GF-D8 (cell line): ENCODE measurements at regions not wholly inside any gene's neighbourhood (a gene's known extent, or its start where the extent isn't known, plus 50 kb on each side); places are given as distances from the start of the nearest gene placed in this dataset.
"Not testable (repeated sequence)": the region's sequence is repeated elsewhere in the genome, so short reads cannot be mapped to it uniquely, and the experiment has no call there.

ENCODE experiments used
- DNase-seq: peaks from one replicate; lab custom pipeline; 2025; lab: John Stamatoyannopoulos, UW

DNA sequence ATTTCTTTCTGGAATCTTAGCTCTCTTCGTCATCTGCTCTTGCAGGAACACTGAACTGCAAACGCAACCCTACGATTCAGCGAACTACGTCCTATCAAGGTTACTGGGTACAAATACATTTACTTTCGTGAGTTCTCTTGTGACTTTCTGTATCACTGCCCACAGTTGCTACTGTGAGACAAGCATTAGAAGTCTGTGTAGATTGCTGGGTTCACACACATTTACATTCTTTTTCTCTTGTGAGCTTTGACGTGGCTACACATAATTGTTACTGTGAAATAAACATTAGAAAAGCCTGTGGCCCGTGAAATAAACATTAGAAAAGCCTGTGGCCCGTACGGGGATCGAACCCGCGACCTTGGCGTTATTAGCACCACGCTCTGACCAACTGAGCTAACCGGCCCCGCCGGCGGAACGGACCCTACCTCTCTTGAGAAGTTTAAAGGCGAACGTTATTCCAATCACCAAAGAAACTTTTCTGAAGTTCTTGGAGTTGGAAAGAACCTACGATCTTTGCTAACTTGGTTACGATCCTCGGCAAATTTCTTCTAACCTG is 61.2 kb upstream of the ZNF322 start:
- not testable (repeated sequence) for DNase-seq

DNA sequence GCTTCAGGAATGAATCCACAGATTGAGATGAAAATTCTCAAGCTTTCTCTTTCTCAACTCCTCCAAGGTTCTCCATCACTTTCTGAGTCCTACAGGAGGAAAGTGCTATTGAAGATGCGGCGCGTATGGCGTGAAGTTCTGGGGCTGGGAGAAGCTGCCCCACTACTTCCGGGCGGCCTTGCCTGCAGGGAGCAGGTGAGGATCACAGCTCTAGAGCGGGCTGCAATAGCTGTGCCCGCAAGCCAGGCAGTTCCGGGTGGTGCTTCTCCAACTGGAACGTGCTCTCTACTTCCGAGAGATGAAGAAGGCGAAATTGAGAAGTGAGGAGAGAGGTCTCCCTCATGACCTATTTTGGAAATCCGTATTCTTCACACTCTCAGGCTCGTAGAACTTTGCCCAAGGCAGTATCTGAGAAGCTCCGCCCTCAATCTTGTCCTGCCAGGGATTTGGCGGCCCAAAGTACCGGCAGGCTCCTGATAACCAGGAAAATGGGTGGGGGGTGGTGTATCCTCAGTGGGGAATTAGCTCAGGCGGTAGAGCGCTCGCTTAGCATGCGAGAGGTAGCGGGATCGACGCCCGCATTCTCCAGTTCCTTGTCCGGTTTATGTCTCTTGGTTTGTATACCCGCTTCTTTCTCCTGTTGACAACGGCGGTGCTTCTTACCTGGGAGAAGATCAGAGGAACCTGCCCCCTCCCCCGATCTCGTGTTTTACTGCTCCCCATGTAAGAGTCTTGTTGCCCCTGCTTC is 70.6 kb upstream of the ZNF322 start:
- not testable (repeated sequence) for DNase-seq

DNA sequence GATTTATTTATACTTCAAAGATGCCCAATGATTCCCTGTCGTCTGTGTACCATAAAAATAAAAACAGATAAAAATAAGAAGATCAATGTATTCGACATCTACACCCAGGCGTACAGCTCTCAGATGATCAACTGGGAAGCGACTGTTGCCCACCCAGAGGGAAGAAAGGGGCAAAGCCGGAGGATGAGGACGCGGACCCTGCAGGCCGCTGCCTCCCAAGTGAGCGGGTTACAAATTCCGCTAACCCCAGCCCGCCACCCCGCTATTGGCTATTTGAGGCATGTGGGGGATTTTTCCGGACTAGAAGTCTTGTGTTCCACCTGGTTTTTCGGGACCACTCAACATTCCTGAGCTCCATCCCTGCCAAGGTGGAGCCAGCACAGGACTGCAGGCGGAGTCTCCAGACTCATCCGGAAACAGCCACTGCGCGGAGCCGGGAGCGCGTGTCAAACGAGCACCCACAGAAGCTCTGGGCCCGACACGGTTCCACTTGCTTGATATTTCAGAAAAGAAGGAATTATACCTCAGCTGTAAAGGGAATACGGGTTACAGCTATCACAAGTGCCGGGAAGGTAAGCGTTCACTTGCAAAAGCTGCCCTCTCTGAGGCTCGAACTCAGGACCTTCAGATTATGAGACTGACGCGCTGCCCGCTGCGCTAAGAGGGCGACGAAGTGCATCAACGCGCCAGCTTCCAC is 75.4 kb upstream of the ZNF322 start:
- DNase-seq, result not testable (repeated sequence)

DNA sequence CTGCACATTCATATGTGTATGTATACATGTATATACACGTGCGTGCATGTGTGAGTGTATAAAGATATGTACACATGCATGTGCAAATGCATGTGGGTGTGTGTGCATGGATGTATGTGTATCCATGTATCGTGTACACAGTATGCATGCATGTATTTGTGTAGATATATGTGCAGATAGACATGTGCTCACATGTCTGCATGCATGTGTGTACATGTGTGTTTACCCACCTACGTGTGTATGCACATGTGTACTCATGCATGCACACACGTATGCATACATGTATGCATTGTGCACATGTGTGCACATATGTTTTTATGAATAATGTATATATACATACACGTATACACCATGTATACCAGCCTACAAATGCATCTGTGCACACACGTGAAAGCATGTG is 80.3 kb upstream of the ZNF322 start:
- DNase-seq, result no peak

DNA sequence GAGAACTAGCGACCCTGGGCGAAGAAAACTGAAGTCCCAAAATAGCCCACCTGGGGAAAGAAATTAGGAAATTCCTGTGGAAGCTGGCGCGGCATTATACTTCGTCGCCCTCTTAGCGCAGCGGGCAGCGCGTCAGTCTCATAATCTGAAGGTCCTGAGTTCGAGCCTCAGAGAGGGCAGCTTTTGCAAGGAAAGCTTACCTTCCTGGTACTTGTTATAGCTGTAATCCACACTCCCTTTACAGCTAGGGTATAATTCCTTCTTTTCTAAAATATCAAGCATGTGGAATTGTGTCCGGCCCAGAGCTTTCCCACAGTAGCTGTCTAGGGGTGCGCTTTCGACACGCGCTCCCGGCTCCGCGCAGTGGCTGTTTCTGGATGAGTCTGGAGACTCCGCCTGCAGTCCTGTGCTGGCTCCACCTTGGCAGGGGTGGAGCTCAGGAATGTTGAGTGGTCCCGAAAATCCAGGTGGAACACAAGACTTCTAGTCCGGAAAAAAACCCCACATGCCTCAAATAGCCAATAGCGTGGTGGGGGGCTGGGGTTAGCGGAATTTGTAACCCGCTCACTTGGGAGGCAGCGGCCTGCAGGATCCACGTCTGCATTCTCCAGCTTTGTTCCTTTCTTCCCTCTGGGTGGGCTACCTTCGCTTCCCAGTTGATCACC is 83.7 kb upstream of the ZNF322 start:
- DNase-seq, result no peak

DNA sequence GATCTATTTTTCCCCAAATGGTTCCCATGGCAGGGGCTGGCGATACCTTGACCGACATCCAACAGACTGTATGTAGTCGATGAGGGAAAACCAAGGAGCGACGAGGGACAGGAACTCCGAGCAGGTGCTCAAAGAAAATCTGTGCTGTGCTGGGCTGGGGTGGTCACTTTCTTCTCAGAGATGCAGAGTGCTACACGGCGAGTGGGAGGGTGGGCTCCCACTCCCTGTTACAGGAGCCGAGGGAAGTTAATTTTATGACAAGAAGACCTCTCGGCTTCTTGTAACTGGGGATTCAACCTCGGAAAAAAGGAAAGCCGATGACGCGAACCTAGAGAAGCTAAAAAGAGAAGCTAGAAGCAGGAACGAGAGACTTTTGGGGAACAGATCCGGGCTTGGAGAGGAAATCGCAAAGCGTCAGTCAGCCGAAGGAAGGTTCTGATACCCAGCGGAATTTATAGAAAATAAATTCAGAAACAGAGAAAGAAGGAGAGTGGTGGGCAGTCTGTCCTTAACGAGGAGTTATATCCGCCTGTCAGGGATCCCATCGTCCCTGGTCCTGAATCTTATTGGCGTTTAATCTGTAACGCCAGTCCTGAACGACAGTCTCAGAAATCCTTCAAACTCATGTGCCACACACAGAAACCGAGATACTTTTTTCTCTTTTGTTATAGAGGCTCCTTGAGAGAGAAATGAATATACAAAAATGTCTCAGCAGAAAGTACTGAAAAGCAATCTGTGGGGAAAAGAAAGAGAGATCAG is 84.6 kb upstream of the ZNF322 start:
- DNase-seq, result no peak

DNA sequence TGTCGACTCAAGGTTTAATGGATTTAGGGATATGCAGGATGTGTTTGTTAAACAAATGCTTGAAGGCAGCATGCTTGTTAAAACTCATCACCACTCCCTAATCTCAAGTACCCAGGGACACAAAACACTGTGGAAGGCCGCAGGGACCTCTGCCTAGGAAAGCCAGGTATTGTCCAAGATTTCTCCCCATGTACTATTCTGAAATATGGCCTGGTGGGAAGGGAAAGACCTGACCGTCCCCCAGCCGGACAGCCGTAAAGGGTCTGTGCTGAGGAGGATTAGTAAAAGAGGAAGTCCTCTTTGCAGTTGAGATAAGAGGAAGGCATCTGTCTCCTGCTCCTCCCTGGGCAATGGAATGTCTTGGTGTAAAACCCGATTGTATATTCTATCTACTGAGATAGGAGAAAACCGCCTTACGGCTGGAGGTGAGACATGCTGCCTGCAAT is 85.3 kb upstream of the ZNF322 start:
- DNase-seq, result not testable (repeated sequence)

DNA sequence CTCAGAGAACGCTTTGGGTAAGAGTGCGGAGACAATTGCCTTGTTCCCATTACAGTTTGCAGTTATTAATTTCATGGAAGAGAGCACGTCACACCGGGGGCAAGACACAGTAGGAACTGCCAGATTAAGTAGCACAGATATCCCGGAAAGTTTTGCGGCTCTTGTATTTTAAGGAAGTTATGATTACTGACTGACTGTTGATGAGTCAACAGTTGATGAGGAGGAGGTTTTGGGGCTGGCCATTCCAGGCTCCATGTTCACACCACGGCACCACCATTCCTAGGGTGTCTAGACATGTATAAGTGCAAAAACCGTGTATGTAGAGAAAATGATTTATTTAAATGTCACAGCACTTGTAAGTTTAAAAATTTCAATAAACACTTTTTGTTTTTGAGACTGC is 86.4 kb upstream of the ZNF322 start:
- not testable (repeated sequence) for DNase-seq

DNA sequence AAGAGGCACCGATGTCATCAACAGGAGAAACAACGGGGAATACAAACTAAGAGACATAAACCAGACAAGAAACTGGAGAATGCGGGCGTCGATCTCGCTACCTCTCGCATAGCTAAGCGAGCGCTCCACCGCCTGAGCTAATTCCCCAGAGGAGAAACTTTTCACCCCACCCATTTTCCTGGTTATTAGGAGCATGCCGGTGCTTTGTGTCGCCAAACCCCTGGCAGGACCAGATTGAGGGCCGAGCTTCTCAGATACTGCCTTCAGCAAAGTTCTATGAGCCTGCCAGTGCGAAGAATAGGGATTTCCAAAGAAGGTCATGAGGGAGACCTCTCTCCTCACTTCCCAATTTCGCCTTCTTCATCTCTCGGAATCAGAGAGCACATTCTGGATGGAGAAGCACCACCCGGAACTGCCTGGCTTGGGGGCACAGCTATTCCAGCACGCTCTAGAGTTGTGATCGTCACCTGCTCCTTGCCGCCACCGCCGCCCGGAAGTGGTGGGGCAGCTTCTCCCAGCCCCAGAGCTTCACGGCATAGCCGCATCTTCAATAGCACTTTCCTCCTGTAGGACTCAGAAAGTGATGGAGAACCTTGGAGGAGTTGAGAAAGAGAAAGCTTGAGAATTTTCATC is 89.7 kb upstream of the ZNF322 start:
- DNase-seq, result not testable (repeated sequence)

DNA sequence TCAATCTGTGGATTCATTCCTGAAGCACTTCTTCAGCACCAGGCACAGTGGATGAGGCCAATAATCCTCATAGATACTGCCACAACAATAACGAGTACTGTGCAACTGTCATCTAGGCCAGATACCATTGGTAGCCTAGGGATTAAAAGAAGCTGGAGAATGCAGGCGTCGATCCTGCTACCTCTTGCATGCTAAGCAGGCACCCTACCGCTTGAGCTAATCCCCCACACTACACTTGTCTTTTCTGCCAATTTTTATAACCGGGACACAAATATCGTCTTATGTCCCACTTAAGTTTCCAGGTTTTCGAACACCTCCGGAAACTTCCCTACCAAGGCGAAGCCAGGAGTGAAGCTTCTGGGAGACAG is 90.2 kb upstream of the ZNF322 start:
- not testable (repeated sequence) for DNase-seq

DNA sequence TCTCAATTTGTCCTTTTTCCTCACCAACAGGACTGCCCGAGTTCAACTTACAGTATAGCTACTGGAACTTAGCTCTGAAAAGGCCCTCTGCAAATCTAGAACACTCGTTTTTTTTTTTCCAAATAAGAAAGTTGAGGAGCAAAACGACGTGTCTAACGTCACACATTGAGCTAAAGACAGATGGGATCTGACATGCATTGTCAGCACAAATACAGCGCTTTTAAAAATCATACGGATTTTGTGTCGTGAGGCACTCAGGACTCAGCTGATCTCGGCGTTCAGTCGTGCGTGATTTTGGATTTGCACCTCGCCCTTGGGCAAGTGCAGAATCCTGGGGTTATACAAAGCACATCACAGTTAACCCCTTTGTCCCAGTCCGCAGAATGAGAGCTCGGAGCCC is 94.7 kb upstream of the ZNF322 start:
- no peak for DNase-seq

DNA sequence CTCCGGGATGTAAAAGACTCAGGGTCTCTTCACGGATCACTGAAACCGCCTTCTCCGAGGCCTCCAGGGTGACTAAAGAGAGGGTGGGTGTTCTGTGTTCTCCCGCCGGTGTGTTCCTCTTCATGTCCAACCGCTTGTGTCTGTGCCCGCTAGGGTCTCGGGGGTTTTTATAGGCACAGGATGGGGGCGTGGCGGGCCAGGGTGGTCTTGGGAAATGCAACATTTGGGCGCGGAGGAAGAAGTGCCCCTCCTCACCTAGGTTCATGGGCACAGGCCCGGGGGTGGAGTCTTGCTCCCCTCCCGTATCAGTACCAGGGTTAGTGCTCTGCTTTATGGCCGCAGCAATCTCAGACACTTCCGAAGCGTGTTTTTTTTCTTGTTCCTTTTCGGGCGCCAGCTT is 95.3 kb upstream of the ZNF322 start:
- not testable (repeated sequence) for DNase-seq

DNA sequence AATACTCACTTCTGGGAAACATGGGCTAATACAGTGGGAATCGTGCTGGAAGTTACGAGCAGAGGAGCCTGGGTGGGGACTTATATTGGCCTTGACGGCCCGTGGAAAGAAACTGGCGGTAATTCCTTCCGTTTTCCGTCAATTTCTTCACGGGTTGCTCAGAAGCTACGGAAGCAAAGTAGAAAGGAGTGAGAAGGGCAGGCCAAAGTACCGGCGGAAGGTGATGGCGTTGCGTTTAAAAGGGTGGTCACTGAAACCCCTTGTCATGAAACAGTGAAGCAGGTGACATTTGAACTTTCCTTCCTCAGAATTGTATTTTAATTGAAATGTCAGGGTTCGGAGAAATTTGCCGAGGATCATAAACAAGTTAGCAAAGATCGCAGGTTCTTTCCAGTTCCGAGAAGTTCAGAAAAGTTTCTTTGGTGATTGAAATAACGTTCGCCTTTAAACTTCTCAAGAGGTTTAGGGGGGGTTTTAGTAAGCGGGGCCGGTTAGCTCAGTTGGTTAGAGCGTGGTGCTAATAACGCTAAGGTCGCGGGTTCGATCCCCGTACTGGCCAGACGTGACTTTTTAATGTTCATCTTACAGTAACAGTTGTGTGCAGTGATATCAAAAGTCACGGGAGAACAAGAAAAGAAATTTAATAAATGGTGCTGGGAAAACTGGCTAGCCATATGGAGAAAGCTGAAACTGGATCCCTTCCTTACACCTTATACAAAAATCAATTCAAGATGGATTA is 96.7 kb upstream of the ZNF322 start:
- DNase-seq, result not testable (repeated sequence)

DNA sequence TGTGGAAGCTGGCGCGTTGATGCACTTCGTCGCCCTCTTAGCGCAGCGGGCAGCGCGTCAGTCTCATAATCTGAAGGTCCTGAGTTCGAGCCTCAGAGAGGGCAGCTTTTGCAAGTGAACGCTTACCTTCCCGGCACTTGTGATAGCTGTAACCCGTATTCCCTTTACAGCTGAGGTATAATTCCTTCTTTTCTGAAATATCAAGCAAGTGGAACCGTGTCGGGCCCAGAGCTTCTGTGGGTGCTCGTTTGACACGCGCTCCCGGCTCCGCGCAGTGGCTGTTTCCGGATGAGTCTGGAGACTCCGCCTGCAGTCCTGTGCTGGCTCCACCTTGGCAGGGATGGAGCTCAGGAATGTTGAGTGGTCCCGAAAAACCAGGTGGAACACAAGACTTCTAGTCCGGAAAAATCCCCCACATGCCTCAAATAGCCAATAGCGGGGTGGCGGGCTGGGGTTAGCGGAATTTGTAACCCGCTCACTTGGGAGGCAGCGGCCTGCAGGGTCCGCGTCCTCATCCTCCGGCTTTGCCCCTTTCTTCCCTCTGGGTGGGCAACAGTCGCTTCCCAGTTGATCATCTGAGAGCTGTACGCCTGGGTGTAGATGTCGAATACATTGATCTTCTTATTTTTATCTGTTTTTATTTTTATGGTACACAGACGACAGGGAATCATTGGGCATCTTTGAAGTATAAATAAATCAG is 106.8 kb upstream of the ZNF322 start:
- not testable (repeated sequence) for DNase-seq

DNA sequence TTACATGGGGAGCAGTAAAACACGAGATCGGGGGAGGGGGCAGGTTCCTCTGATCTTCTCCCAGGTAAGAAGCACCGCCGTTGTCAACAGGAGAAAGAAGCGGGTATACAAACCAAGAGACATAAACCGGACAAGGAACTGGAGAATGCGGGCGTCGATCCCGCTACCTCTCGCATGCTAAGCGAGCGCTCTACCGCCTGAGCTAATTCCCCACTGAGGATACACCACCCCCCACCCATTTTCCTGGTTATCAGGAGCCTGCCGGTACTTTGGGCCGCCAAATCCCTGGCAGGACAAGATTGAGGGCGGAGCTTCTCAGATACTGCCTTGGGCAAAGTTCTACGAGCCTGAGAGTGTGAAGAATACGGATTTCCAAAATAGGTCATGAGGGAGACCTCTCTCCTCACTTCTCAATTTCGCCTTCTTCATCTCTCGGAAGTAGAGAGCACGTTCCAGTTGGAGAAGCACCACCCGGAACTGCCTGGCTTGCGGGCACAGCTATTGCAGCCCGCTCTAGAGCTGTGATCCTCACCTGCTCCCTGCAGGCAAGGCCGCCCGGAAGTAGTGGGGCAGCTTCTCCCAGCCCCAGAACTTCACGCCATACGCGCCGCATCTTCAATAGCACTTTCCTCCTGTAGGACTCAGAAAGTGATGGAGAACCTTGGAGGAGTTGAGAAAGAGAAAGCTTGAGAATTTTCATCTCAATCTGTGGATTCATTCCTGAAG is 111.6 kb upstream of the ZNF322 start:
- not testable (repeated sequence) for DNase-seq

DNA sequence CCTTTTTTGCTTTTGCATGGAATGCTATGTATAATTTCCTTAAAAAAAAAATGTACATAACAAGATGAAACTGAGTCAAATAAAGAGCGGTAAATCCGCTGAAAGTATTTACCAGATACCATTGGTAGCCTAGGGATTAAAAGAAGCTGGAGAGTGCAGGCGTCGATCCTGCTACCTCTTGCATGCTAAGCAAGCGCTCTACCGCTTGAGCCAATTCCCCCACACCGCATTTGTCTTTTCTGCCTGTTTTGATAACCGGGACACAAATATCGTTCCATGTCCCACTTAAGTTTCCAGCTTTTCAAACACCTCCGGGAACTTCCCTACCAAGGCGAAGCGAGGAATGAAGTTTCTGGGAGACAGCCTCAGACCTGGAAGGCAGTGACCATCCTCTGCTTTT is 113.9 kb upstream of the ZNF322 start:
- not testable (repeated sequence) for DNase-seq

DNA sequence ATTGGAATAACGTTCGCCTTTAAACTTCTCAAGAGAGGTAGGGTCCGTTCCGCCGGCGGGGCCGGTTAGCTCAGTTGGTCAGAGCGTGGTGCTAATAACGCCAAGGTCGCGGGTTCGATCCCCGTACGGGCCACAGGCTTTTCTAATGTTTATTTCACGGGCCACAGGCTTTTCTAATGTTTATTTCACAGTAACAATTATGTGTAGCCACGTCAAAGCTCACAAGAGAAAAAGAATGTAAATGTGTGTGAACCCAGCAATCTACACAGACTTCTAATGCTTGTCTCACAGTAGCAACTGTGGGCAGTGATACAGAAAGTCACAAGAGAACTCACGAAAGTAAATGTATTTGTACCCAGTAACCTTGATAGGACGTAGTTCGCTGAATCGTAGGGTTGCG is 121.0 kb upstream of the ZNF322 start:
- not testable (repeated sequence) for DNase-seq

DNA sequence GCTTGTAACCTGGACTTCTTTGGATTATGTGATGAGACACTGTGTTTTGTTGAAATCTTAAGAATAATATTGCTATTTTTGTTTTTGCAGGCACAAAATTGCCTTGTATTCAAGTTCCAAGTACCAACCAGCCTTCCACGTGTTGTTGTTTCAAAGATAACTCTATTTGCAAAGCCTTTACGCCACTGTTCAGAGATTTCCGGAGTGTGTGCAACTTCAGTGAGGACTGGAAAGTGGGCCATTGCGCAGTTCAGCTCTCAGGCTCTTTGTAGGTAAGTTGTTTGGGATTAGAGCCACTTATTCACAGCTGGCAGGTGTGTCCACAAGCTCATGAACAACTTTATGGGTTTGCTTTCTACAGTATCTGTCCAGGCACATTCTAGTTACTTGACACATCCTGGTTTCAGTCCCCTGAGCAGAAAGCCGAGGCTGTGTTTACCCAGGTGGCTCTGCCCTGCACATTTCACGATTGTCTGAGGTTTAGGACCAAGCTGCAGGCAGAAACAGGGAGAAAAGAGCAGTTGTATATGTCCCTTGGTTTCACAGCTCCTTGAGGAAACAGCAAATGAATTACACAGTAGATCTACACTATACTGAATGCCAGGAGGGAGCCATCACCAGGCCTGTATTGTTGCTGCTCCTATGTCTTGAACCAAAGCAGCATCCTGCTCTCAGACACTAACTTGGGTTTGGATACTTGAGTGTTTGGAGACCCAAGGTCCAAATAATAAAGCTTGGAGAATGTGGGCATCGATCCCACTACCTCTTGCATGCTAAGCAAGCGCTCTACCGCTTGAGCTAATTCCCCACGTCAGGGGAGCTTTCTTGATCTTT is 136.1 kb upstream of the ZNF322 start:
- DNase-seq, result not testable (repeated sequence)
